Tibial nerve (tissue), 4 donors: ENCODE measurements at regions not wholly inside any gene's neighbourhood (a gene's known extent, or its start where the extent isn't known, plus 50 kb on each side); places are given as distances from the start of the nearest gene placed in this dataset.

ENCODE experiments used
- DNase-seq, 2 donors: peaks; one replicate each; pipeline ENCODE4 v3.0.0-alpha.2; 2019; ENCODE audit warnings: low spot score in 2 of 2
- H3K27ac ChIP-seq, 4 donors: fragments of 200-600 bp; sonication (generic) in 3 of 4; one replicate each; pipeline ENCODE4 v1.5.1; 2017 to 2019; ENCODE audit warnings: mild to moderate bottlenecking in 1 of 4
- H3K27me3 ChIP-seq, 2 donors: fragments of 200-600 bp; sonication (generic) in 1 of 2; one replicate each; pipeline versions ENCODE4 v1.5.1 to v1.6.0; 2017 to 2019
- H3K36me3 ChIP-seq, 3 donors: fragments of 200-600 bp; sonication (generic); one replicate each; pipeline ENCODE4 v1.5.1; 2018 to 2019
- H3K4me1 ChIP-seq, 4 donors: fragments of 200-600 bp; sonication (generic) in 3 of 4; one replicate each; pipeline ENCODE4 v1.5.1; 2017 to 2019
- H3K4me3 ChIP-seq, 4 donors: fragments of 200-600 bp; sonication (generic) in 3 of 4; one replicate each; pipeline ENCODE4 v1.5.1; 2017 to 2019; ENCODE audit warnings: mild to moderate bottlenecking in 1 of 4, moderate library complexity in 1 of 4
- H3K9me3 ChIP-seq, 4 donors: fragments of 200-600 bp; sonication (generic) in 3 of 4; one replicate each; pipeline ENCODE4 v1.5.1; 2017 to 2019
- CTCF ChIP-seq, 5 experiments: fragments of 200-600 bp in 3 of 5; fragments of 450-650 bp in 2 of 5; sonication (generic) in 3 of 5; IDR thresholded peaks; one replicate each; pipeline ENCODE4 v1.5.1; 2016 to 2019; ENCODE audit warnings: antibody characterized with exemption in 5 of 5, mild to moderate bottlenecking in 3 of 5, moderate library complexity in 2 of 5
- EP300 ChIP-seq, 2 donors: sonication (generic); formaldehyde crosslinking; IDR thresholded peaks; one replicate each; pipeline ENCODE4 v1.6.1; 2017; ENCODE audit warnings: antibody characterized with exemption in 2 of 2, mild to moderate bottlenecking in 1 of 2
- POLR2A ChIP-seq, 2 donors: fragments of 450-650 bp; IDR thresholded peaks; one replicate each; pipeline ENCODE4 v1.6.1; 2017; ENCODE audit warnings: antibody characterized with exemption in 2 of 2, mild to moderate bottlenecking in 2 of 2, moderate library complexity in 2 of 2
- WGBS, 2 donors: methylation state at CpG; one replicate each; pipeline ENCODE4 v1.1.5; 2018; 5-methylcytosine and 5-hydroxymethylcytosine counted together

DNA sequence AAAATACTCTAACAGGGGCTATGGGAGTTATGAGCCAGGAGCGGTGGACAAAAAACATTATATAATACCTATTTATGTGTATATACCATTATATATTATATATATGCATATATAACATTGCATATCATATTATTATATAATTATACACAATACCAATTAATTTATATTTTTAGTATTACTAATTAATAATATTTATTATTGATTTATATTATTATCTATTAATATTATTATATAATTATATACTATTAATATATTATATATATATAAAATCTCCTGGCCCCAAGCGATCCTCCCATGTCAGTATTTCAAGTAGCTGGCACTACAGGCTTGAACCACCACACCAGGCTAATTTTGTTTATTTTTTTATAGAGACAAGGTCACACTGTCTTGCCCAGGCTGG, 73.8 kb upstream of the JADE1 start:
- no peak for DNase-seq
- Histone ChIP-seq H3K4me1 (no peaks in the 10 kb centered on the region), H3K36me3 (no peaks in the 10 kb centered on the region), H3K4me3 (no peak overlapping the region), H3K27ac (no peak overlapping the region), H3K9me3 (peaks cover 0 to 2% (median 0%) of the 10 kb centered on the region in 4 donors), H3K27me3 (no peaks in the 10 kb centered on the region)
- 97 to 99% methylated on average over 2 of the region's 2 CpGs for WGBS, 2 donors
- no peak for TF ChIP-seq POLR2A (IDR thresholded peaks at IDR 0.05)
- TF ChIP-seq EP300 (IDR thresholded peaks at IDR 0.05), result no peak
- TF ChIP-seq CTCF (IDR thresholded peaks at IDR 0.05), result no peak

GRCh38 chr4:128728190-128728589, 81.3 kb upstream of the JADE1 start:
- H3K27me3 ChIP-seq, result no peaks in the 10 kb centered on the region
- WGBS, 2 donors, result 93 to 94% methylated on average over 2 of the region's 2 CpGs
- TF ChIP-seq POLR2A (IDR thresholded peaks at IDR 0.05), result no peak
- H3K4me3 ChIP-seq, result no peak overlapping the region
- no peak overlapping the region for H3K27ac ChIP-seq
- DNase-seq, result no peak
- no peaks in the 10 kb centered on the region for H3K4me1 ChIP-seq
- no peaks in the 10 kb centered on the region for H3K9me3 ChIP-seq
- no peaks in the 10 kb centered on the region for H3K36me3 ChIP-seq

GRCh38 chr4:128727658-128728057, 81.8 kb upstream of the JADE1 start:
- no peaks in the 10 kb centered on the region for H3K27me3 ChIP-seq
- TF ChIP-seq EP300 (IDR thresholded peaks at IDR 0.05) (no peak), CTCF (IDR thresholded peaks at IDR 0.05) (no peak), POLR2A (IDR thresholded peaks at IDR 0.05) (no peak)
- H3K4me3 ChIP-seq, result no peak overlapping the region
- no peaks in the 10 kb centered on the region for H3K4me1 ChIP-seq
- no peaks in the 10 kb centered on the region for H3K36me3 ChIP-seq
- no peak overlapping the region for H3K27ac ChIP-seq
- no peak for DNase-seq
- H3K9me3 ChIP-seq, result no peaks in the 10 kb centered on the region

- H3K4me3 ChIP-seq, result no peak overlapping the region
- no peaks in the 10 kb centered on the region for H3K36me3 ChIP-seq
- no peak for TF ChIP-seq EP300 (IDR thresholded peaks at IDR 0.05)
- TF ChIP-seq POLR2A (IDR thresholded peaks at IDR 0.05), result no peak
- TF ChIP-seq CTCF (IDR thresholded peaks at IDR 0.05), result no peak
- H3K9me3 ChIP-seq, result no peaks in the 10 kb centered on the region
- H3K4me1 ChIP-seq, result no peaks in the 10 kb centered on the region
- no peak overlapping the region for H3K27ac ChIP-seq
- H3K27me3 ChIP-seq, result no peaks in the 10 kb centered on the region
- DNase-seq, result no peak
- WGBS, 2 donors, result 54 to 64% methylated on average over 3 of the region's 3 CpGs
These were observed 84.0 kb upstream of the JADE1 start for GRCh38 chr4:128725405-128726055.

DNA sequence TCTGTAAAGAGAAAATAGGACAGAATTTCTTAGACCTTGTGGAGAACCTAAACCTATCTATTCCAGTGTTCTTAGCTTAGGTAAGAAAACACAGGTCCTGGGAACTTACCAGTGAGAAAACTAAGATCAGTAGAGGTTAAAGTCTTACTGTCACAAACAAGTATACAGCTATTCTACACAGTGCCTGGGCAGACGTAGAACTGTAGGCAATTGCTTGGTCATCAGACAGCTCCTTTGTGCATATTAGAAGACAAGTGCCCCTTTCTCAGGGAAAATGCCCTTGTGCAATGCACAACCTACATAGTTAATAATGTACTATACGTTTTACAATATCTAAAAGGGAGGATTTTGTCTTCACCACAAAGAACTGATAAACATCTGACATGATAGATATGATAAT, 86.6 kb upstream of the JADE1 start:
- WGBS, 2 donors, result 60 to 65% methylated on average over 2 of the region's 2 CpGs
- Histone ChIP-seq H3K4me1 (no peaks in the 10 kb centered on the region), H3K9me3 (no peaks in the 10 kb centered on the region), H3K4me3 (no peak overlapping the region), H3K36me3 (no peaks in the 10 kb centered on the region), H3K27ac (no peak overlapping the region), H3K27me3 (no peaks in the 10 kb centered on the region)
- no peak for DNase-seq
- TF ChIP-seq EP300 (IDR thresholded peaks at IDR 0.05) (no peak), POLR2A (IDR thresholded peaks at IDR 0.05) (no peak), CTCF (IDR thresholded peaks at IDR 0.05) (no peak)

- Histone ChIP-seq H3K4me3 (no peak overlapping the region), H3K9me3 (no peaks in the 10 kb centered on the region), H3K27ac (no peak overlapping the region), H3K27me3 (no peaks in the 10 kb centered on the region), H3K4me1 (peaks cover 0 to under 1% (median 0%) of the 10 kb centered on the region in 4 donors), H3K36me3 (no peaks in the 10 kb centered on the region)
- no peak for DNase-seq
- WGBS, 2 donors, result 57 to 71% methylated on average over 4 of the region's 4 CpGs
- TF ChIP-seq POLR2A (IDR thresholded peaks at IDR 0.05) (no peak), CTCF (IDR thresholded peaks at IDR 0.05) (no peak), EP300 (IDR thresholded peaks at IDR 0.05) (no peak)
These were observed 87.6 kb upstream of the JADE1 start for GRCh38 chr4:128721896-128722295.
